ENCODE measurements at regions not wholly inside any gene's neighbourhood (a gene's known extent, or its start where the extent isn't known, plus 50 kb on each side); places are given as distances from the start of the nearest gene placed in this dataset.

GRCh38 chr10:88063861-88064557, 200.6 kb downstream of the PTEN start:
- ATAC-seq (no peak), DNase-seq (ENCODE audit: low spot score) (no peak)
- Mint-ChIP-seq H3K27ac (no peak overlapping the region), H3K4me3 (no peak overlapping the region), H3K4me1 (peaks cover 14% of the 10 kb centered on the region), H3K9me3 (peaks cover 15% of the 10 kb centered on the region), H3K36me3 (no peaks in the 10 kb centered on the region), H3K27me3 (ENCODE audit: low read depth) (no peaks in the 10 kb centered on the region; the same call in 1 of the 2 replicates)
- no peak for TF ChIP-seq NR1H2 (CRISPR knock-in tag; IDR thresholded peaks at IDR 0.05)
- no peak for TF ChIP-seq CREM (CRISPR knock-in tag; IDR thresholded peaks at IDR 0.05)
- no peak for TF ChIP-seq SMAD3 (CRISPR knock-in tag; IDR thresholded peaks at IDR 0.05; ENCODE audit: borderline replicate concordance)
- TF ChIP-seq ZNF425 (CRISPR knock-in tag; conservative IDR thresholded peaks at IDR 0.05): no peak
- TF ChIP-seq NFE2L1 (CRISPR knock-in tag; IDR thresholded peaks at IDR 0.05): no peak
- no peak for TF ChIP-seq JAZF1 (CRISPR knock-in tag; IDR thresholded peaks at IDR 0.05)
- no peak for TF ChIP-seq MAX (CRISPR knock-in tag; IDR thresholded peaks at IDR 0.05)
- TF ChIP-seq ZNF396 (CRISPR knock-in tag; IDR thresholded peaks at IDR 0.05; ENCODE audit: borderline replicate concordance): no peak
- TF ChIP-seq PRDM15 (CRISPR knock-in tag; IDR thresholded peaks at IDR 0.05): no peak
- TF ChIP-seq NFATC4 (CRISPR knock-in tag; IDR thresholded peaks at IDR 0.05): no peak
- no peak for TF ChIP-seq FOXP1 (CRISPR knock-in tag; IDR thresholded peaks at IDR 0.05; ENCODE audit: borderline replicate concordance)
- TF ChIP-seq USF2 (CRISPR knock-in tag; IDR thresholded peaks at IDR 0.05): no peak
- POLR2A ChIA-PET: no interaction called here
- CTCF ChIA-PET: no interaction called here

- peaks cover 14% of the 10 kb centered on the region for H3K4me1 Mint-ChIP-seq
- no peaks in the 10 kb centered on the region for H3K36me3 Mint-ChIP-seq
- no peaks in the 10 kb centered on the region; the same call in 1 of the 2 replicates for H3K27me3 Mint-ChIP-seq (ENCODE audit: low read depth)
- TF ChIP-seq MYBL2 (CRISPR knock-in tag; IDR thresholded peaks at IDR 0.05) (no peak), ZNF671 (CRISPR knock-in tag; IDR thresholded peaks at IDR 0.05) (no peak), SP1 (CRISPR knock-in tag; conservative IDR thresholded peaks at IDR 0.05) (no peak), TEAD1 (CRISPR knock-in tag; IDR thresholded peaks at IDR 0.05) (no peak)
- H3K27ac Mint-ChIP-seq: no peak overlapping the region
- ATAC-seq: no peak
- no peak for DNase-seq (ENCODE audit: low spot score)
- ChIA-PET CTCF (no interaction called here), POLR2A (no interaction called here)
- no peak overlapping the region for H3K4me3 Mint-ChIP-seq
- peaks cover 15% of the 10 kb centered on the region for H3K9me3 Mint-ChIP-seq
These were observed 201.4 kb downstream of the PTEN start for GRCh38 chr10:88064608-88065382.
